B cell (primary cell): ENCODE measurements at regions not wholly inside any gene's neighbourhood (a gene's known extent, or its start where the extent isn't known, plus 50 kb on each side); places are given as distances from the start of the nearest gene placed in this dataset.

ENCODE experiments used
- EZH2 ChIP-seq: IDR thresholded peaks from 2 replicates; pipeline ENCODE4 v1.6.1; 2012; ENCODE audit warnings: borderline replicate concordance, low read depth, mild to moderate bottlenecking, moderate library complexity, low read length; ENCODE audit not compliant: insufficient read depth, poor library complexity, severe bottlenecking
- TF ChIP-seq, protein P1 (sequence below): fragments of 200-600 bp; IDR thresholded peaks from one replicate; pipeline ENCODE4 v1.8.0; 2022; ENCODE audit warnings: antibody characterized with exemption, mild to moderate bottlenecking

DNA sequence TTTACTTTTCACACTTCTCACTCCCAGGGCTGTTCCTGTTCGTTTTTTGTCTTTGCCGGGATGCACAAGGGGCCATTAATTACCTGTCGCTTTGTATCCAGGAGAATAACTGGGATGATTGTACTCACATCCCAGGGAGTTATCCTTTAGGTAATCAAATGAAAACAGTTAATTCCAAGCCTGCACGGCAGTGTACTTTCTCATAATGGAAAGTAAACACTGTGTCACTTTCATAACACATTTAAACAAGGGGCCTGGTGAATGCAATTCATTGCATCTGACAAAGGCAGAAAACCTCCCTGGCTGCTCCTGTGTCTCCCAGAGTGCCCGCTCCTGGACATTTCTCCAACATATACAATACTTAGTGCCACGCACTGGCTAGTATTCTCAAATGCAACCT lies 138.7 kb upstream of the CELF2 start:
- TF ChIP-seq, protein P1, sequence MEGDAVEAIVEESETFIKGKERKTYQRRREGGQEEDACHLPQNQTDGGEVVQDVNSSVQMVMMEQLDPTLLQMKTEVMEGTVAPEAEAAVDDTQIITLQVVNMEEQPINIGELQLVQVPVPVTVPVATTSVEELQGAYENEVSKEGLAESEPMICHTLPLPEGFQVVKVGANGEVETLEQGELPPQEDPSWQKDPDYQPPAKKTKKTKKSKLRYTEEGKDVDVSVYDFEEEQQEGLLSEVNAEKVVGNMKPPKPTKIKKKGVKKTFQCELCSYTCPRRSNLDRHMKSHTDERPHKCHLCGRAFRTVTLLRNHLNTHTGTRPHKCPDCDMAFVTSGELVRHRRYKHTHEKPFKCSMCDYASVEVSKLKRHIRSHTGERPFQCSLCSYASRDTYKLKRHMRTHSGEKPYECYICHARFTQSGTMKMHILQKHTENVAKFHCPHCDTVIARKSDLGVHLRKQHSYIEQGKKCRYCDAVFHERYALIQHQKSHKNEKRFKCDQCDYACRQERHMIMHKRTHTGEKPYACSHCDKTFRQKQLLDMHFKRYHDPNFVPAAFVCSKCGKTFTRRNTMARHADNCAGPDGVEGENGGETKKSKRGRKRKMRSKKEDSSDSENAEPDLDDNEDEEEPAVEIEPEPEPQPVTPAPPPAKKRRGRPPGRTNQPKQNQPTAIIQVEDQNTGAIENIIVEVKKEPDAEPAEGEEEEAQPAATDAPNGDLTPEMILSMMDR = no peak
- no peak for TF ChIP-seq EZH2
